NCI-H187 treated with DMSO at 0.1 percent for 48 hours (cell line): ENCODE measurements at regions not wholly inside any gene's neighbourhood (a gene's known extent, or its start where the extent isn't known, plus 50 kb on each side); places are given as distances from the start of the nearest gene placed in this dataset.
"Not testable (repeated sequence)": the region's sequence is repeated elsewhere in the genome, so short reads cannot be mapped to it uniquely, and the experiment has no call there.

ENCODE experiments used
- DNase-seq: peaks from one replicate; lab custom pipeline; 2025; lab: John Stamatoyannopoulos, UW

GRCh38 chr3:22383285-22383684, 632.3 kb upstream of the ZNF385D start:
- no peak for DNase-seq

GRCh38 chr3:22386107-22386506, 635.1 kb upstream of the ZNF385D start:
- no peak for DNase-seq

DNA sequence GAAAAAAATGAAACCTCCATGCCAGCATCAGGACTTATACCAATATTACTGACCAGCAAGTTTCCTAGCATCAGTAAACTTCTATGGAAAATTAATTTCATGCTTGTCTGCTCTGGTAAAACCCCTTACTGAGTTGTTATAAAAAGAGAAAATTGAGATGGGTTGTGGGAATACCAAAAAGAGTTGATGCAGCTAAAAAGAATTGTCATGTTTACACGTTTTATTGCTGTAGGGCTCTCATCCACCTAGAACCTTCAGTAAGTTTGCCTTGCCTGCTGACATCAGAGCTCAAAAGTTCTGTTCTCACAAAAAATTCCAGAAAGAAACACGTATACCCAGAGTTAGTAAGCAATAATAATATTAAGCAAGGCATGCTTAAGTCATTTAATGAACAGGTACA, 641.3 kb upstream of the ZNF385D start:
- DNase-seq = no peak

DNA sequence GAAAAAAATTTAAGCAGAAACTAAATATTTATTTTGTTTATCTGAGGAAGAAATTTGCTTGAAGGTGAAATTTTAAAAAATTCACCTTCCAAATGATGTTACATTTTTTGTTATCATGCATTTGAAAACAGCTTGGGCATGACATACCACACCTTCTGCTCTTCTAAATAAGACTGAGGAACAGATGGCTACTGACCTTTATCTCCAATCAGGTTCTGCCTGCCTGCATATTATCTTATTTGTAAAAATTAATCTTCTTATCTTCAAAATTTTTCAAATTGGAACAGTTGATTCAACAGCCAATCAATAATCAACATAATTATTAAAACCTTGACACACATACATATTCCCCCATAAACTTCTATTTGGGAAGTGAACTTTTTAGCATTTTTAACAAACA, 641.8 kb upstream of the ZNF385D start:
- DNase-seq = no peak

DNA sequence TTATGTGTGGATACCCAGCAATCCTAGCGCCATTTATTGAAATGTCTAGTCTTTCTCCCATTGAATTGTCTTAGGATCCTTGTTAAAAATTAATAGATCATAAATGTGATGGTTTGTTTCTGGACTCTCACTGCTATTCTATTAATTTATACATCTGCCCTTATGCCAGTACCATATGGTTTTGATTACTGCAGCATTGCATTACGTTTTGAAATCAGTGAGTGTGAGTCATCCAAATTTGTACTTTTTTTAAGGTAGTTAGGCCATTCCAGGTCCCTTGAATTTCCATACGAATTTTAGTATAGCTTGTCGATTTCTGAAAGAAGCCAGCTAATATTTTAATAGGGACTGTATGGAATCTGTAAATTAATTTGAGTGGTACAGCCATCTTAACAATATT, 648.6 kb upstream of the ZNF385D start:
- no peak for DNase-seq

DNA sequence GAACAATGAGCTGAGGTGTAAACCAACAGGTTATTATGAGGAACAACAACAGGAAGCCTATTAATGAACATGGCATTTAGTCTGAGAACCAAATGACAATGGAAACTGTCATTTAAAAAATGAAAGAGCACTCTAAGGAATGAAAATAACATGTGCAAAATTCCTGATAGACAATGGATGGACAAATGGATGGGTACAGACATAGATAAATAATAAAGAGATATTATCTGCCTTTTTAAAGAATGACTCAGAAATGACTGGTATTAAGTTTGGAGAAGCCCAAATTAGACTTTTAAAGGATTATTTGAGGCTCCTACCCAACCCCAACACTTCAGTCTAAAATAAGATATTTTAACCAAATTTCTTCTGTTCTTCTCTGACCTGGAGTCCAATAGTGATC, 650.5 kb upstream of the ZNF385D start:
- DNase-seq = no peak

DNA sequence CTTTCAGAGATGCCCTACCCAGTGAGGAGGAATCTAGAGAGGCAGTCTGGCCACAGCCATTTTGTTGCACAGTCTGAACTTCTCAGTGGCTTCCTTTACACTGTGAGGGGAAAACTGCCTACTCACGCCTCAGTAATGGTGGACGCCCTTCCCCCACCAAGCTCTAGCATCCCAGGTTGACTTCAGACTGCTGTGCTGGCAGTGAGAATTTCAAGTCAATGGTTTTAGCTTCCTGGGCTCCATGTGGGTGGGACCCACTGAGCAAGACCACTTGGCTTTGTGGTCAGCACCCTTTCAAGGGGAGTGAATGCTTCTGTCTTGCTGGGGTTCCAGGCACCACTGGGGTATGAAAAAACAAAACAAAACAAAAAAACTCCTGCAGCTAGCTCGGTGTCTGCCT, 663.2 kb upstream of the ZNF385D start:
- no peak for DNase-seq

- not testable (repeated sequence) for DNase-seq
Observed at GRCh38 chr3:22416838-22417446, 665.9 kb upstream of the ZNF385D start.

DNA sequence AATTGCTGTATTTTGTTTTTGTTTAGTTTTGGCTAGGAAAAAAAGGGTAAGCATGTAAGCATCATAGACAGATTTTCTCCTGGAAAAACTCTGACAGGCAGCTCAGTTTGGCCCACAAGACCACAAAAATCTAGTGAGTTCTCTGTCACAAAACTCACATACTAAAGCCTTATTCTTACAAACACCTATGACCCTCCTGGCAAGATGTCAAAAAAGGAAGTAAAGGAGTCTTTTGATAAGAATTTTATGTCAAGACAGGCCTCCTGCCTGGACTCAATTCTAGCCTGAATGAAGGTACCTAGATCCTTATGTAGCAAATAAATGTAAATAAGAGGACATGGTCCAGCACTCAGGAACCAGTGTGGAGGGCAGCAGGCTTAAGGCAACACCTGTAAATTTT, 668.3 kb upstream of the ZNF385D start:
- no peak for DNase-seq

DNA sequence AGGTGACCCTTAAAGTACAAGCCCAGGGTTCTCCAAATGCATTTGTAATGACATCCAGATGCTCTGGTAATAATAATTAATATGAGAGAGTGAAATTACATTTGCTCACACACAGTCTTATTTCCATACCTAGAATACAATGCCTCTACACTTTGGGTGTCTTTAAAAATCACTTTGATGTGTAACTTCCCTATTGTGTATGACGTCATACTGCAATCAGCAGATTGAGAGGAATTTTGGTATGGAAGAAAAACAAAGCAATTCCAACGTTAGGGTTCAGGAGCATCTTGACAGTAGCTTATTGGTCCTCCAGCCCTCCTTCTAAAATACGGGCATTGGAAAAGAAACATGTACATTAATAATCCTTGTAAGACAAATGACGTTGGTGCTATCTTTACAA, 670.6 kb upstream of the ZNF385D start:
- no peak for DNase-seq

DNA sequence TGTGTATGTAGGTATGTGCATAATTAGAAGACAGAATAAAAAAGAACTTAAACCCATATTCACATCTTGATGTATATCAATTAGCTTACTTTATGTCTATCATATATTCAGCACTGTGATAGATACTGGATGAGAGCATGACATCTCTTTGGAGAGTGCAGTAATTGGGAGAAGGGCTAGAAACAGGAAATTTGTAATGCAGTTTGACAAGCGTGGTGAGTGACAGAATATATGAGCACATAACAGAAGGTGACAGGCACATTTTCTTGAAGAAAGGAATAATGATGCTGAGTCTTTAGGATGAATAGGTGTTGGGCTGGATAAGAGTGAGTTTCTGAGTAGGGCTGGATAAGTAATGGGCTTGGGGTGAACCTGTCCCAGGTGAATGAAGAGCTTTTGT, 680.3 kb upstream of the ZNF385D start:
- no peak for DNase-seq

GRCh38 chr3:22439626-22440025, 688.6 kb upstream of the ZNF385D start:
- DNase-seq = no peak

DNA sequence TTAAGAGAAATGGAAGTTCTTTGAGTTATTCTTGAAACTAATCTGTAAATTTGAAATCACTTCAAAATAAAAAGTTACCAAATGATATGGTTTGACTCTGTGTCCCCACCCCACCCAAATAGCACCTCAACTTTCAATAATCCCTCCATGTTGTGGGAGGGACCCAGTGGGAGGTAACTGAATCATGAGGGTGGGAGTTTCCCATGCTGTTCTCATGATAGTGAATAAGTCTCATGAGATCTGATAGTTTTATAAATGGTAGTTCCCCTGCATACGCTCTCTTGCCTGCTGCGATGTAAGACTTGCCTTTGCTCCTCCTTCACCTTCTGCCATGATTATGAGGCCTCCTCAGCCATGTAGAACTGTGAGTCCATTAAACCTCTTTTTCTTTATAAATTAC, 690.7 kb upstream of the ZNF385D start:
- no peak for DNase-seq

DNA sequence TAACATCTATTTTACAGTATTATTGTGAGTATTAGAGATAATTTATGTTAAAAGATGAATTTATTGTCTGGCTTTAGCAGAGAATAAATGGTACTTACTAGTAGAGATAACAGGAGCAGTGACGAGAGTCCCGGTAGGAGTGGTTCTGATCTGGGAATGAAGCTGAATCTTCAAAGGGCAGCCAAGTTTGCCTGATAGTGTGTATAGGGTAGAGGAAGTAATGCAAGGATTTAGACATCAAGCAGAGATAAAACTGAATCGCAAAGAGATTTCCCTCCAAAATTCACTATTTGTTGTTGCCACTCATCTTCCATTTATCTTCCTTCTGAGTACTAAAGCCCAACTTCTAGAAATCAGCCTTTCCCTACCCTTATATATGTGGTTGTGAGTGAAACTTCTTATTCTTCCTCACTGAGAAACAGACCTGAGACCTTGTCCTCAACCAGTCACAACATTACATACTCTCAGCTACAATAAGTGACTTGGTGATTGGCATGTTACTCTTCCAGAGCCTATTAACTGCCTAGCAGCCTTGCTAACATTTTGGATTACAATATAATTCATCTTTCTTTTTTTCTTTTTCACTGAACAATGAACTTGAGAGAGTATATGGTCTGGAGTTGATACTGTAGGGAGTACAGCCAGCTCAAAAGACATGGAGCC, 692.7 kb upstream of the ZNF385D start:
- no peak for DNase-seq

- DNase-seq = not testable (repeated sequence)
Observed at GRCh38 chr3:22445336-22445735, 694.3 kb upstream of the ZNF385D start.

DNA sequence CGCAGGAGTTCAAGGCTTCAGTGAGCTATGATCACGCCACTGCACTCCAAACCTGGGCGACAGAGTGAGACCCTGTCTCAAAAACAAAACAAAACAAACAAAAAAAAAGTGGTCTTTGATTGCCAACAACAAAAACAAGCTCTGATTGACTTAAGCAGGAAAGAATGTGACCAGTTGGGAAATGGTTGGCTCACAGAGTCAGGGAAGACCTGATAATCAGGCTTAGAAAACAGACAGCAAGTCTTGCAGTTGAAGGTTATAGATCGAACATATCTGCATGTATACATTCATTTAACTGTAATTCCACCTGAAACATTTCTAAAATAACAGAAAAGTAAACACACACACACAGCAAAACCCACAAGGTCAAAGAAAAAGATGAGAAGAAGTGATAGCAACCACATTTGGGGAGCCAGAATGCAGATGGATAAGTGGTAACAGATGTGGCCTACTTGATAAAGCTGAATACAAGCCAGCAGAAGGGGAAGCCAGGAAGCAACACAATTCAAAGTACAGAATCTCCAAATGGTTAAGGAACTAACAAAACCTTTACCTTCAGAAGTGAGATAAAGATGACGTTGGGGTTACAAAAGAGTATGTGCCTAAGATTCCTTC, 699.9 kb upstream of the ZNF385D start:
- DNase-seq = no peak

DNA sequence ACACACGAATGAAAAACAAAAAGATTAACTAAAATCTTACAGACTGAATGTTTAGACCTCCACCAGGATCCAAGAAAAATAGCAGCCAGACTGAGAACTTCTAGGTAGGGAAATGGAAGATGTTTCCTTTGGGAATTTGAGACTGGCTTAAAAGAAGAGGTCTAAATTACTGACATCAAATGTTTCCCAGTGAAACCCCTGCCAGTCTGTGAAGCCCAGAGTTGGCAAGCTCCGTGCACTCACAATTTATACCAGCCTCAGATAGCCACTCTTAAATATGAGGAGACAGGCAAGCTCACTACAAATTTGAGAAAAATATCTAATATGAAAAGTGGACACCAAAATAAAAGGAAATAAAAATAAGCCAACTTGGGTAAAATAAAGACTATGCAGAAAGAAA, 700.5 kb upstream of the ZNF385D start:
- DNase-seq = no peak

GRCh38 chr3:22453906-22454535, 703.0 kb upstream of the ZNF385D start:
- DNase-seq = no peak

DNA sequence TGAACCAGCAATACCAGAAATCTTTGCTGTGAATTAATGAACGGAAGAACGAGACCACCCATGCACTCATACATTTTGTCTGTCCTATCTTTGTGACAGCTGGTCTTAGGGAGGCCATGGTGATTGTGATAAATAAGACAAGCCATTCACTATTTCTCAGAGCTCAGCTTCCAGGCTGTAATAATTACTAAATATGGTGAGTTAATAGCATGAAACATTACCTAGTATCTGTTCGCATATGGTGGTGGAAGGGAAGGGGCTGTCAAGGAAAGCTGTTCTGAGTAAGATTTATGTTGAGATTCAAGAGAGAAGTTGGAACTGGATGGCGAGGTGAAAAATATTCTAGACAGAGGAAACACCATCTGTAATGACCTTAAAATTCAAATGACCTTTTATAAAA, 719.0 kb upstream of the ZNF385D start:
- no peak for DNase-seq

DNA sequence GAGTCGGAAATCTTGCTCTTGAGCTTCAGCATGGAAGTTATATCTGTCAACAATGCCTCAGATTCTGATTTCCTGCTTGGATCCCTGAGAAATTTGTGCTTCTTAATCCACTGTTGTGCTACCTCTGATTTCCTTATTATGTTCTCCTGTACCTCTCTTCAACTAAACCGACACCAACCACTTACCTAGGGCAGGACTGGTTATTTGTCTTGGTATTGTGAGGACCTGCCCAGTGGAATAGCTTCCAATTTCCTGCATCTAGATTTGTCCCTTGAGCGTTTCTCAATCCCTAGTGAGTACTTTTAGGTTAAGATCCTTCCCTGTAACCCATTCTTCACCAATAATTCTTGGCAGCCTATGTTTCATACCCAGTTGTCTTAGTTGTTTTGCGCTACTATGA, 720.5 kb upstream of the ZNF385D start:
- no peak for DNase-seq

GRCh38 chr3:22474706-22475445, 723.9 kb upstream of the ZNF385D start:
- no peak for DNase-seq

- DNase-seq = no peak
Observed at GRCh38 chr3:22475665-22476240, 724.7 kb upstream of the ZNF385D start.
